ENCODE measurements at regions not wholly inside any gene's neighbourhood (a gene's known extent, or its start where the extent isn't known, plus 50 kb on each side); places are given as distances from the start of the nearest gene placed in this dataset.
"Not testable (repeated sequence)": the region's sequence is repeated elsewhere in the genome, so short reads cannot be mapped to it uniquely, and the experiment has no call there.

GRCh38 chr11:34001557-34002064 lies 49.9 kb upstream of the CAPRIN1 start:
- H3K4me3 ChIP-seq (ENCODE audit: low read depth, low read length): no peak overlapping the region
- TF ChIP-seq, protein P1, sequence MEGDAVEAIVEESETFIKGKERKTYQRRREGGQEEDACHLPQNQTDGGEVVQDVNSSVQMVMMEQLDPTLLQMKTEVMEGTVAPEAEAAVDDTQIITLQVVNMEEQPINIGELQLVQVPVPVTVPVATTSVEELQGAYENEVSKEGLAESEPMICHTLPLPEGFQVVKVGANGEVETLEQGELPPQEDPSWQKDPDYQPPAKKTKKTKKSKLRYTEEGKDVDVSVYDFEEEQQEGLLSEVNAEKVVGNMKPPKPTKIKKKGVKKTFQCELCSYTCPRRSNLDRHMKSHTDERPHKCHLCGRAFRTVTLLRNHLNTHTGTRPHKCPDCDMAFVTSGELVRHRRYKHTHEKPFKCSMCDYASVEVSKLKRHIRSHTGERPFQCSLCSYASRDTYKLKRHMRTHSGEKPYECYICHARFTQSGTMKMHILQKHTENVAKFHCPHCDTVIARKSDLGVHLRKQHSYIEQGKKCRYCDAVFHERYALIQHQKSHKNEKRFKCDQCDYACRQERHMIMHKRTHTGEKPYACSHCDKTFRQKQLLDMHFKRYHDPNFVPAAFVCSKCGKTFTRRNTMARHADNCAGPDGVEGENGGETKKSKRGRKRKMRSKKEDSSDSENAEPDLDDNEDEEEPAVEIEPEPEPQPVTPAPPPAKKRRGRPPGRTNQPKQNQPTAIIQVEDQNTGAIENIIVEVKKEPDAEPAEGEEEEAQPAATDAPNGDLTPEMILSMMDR (IDR thresholded peaks at IDR 0.05; ENCODE audit: low read depth, low read length): no peak

- H3K4me3 ChIP-seq (ENCODE audit: low read depth, low read length): no peak overlapping the region
- TF ChIP-seq, protein P1 (IDR thresholded peaks at IDR 0.05; ENCODE audit: low read depth, low read length): no peak
These were observed 52.1 kb upstream of the CAPRIN1 start for GRCh38 chr11:33999393-33999792.

GRCh38 chr11:33997584-33998251 lies 53.8 kb upstream of the CAPRIN1 start:
- H3K4me3 ChIP-seq (ENCODE audit: low read depth, low read length): no peak overlapping the region
- TF ChIP-seq, protein P1 (IDR thresholded peaks at IDR 0.05; ENCODE audit: low read depth, low read length): no peak

DNA sequence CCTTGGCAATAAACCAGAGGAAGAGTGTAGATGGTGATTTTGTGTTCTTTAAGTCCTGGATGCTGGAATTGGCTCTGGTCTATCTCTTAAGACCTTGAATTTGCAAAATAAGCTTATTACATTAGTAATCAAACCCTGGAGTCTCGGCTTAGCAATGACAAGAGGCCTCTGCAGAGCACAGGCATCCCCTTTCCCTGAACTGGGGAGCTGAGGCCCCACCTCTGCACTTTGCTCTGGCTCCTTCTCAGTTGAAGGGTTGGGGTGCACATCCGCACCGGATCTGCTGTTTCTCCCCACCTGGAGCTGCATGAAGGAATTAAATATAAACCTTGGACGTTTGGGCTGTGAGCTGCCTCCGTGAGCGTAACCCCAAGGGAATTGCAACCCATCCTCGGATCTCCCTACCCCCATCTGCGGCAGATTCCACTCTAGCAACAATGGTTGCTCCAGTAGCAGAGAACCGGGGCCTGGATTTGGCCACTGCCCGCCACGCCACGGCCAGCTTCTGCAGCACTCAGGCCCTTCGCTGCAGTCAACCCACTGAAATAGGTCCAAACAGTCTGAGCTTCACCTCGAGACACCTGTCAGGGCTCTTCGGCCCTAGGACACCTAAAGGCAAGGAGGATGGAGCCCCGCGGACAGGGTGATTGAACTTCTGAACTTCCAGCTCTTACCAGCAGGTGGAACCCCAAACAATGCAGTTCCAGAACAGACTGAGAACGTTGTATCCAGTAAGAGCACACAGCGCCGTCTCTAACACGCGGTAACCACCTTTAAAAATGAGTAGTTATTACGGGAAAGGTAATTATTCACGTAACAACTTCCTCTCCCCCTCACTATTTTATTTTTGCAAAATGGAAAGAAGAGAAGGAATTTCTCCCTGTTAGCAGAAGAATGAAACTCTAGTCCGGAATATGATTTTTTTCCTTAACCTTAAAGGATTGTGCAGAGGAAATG lies 54.8 kb upstream of the CAPRIN1 start:
- no peak overlapping the region for H3K4me3 ChIP-seq (ENCODE audit: low read depth, low read length)
- TF ChIP-seq, protein P1 (IDR thresholded peaks at IDR 0.05; ENCODE audit: low read depth, low read length): peak; percentile 72

GRCh38 chr11:33994937-33995336 lies 56.6 kb upstream of the CAPRIN1 start:
- TF ChIP-seq, protein P1 (IDR thresholded peaks at IDR 0.05; ENCODE audit: low read depth, low read length): no peak
- no peak overlapping the region for H3K4me3 ChIP-seq (ENCODE audit: low read depth, low read length)

- H3K4me3 ChIP-seq (ENCODE audit: low read depth, low read length): not testable (repeated sequence)
These were observed 60.4 kb upstream of the CAPRIN1 start for GRCh38 chr11:33991136-33991535.

- H3K4me3 ChIP-seq (ENCODE audit: low read depth, low read length): not testable (repeated sequence)
These were observed 61.4 kb upstream of the CAPRIN1 start for GRCh38 chr11:33990131-33990530.

- no peak overlapping the region for H3K4me3 ChIP-seq (ENCODE audit: low read depth, low read length)
- TF ChIP-seq, protein P1 (IDR thresholded peaks at IDR 0.05; ENCODE audit: low read depth, low read length): no peak
These were observed 62.1 kb upstream of the CAPRIN1 start for GRCh38 chr11:33989461-33989860.

All from WI38 (cell line).